ENCODE measurements at regions not wholly inside any gene's neighbourhood (a gene's known extent, or its start where the extent isn't known, plus 50 kb on each side); places are given as distances from the start of the nearest gene placed in this dataset.

DNA sequence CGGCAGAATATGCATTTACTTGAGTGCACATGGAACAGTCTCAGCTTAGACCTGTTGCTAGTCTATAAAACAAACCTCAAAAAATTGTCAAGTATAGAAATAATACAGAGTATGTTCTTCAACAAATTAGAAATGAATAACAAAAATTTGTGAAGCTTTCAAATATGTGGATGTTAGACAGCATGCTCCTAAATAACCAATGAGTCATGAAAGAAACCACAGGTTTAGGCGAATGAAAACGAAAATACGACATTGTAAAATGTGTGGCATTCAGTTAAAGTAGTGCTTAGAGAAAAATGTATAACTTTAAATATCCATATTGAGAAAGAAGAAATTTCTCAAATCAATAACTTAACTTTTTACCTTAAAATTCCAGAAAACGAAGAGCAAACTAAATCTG lies 760.0 kb upstream of the SORCS1 start:
- TF ChIP-seq, protein P1, sequence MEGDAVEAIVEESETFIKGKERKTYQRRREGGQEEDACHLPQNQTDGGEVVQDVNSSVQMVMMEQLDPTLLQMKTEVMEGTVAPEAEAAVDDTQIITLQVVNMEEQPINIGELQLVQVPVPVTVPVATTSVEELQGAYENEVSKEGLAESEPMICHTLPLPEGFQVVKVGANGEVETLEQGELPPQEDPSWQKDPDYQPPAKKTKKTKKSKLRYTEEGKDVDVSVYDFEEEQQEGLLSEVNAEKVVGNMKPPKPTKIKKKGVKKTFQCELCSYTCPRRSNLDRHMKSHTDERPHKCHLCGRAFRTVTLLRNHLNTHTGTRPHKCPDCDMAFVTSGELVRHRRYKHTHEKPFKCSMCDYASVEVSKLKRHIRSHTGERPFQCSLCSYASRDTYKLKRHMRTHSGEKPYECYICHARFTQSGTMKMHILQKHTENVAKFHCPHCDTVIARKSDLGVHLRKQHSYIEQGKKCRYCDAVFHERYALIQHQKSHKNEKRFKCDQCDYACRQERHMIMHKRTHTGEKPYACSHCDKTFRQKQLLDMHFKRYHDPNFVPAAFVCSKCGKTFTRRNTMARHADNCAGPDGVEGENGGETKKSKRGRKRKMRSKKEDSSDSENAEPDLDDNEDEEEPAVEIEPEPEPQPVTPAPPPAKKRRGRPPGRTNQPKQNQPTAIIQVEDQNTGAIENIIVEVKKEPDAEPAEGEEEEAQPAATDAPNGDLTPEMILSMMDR (IDR thresholded peaks at IDR 0.05; ENCODE audit: insufficient read depth, low read length, poor library complexity, severe bottlenecking), result no peak
- no peak for TF ChIP-seq EZH2phosphoT487 (conservative IDR thresholded peaks at IDR 0.05; ENCODE audit: low read length)
